Osteocyte (in vitro differentiated cells): ENCODE measurements at regions not wholly inside any gene's neighbourhood (a gene's known extent, or its start where the extent isn't known, plus 50 kb on each side); places are given as distances from the start of the nearest gene placed in this dataset.
"Not testable (repeated sequence)": the region's sequence is repeated elsewhere in the genome, so short reads cannot be mapped to it uniquely, and the experiment has no call there.

Experiments
- DNase-seq: peaks from one replicate; pipeline ENCODE4 v3.0.0; 2021; ENCODE audit warnings: mixed read lengths; ENCODE audit not compliant: unreplicated experiment; ENCODE audit errors: extremely low spot score
- H3K27ac Mint-ChIP-seq: one replicate; pipeline ENCODE4 v1.8.0; 2021; ENCODE audit warnings: mild to moderate bottlenecking, mixed read lengths; ENCODE audit not compliant: unreplicated experiment
- H3K27me3 Mint-ChIP-seq: one replicate; pipeline ENCODE4 v1.8.0; 2021; ENCODE audit warnings: mixed read lengths; ENCODE audit not compliant: unreplicated experiment
- H3K36me3 Mint-ChIP-seq: one replicate; pipeline ENCODE4 v1.8.0; 2021; ENCODE audit warnings: mixed read lengths; ENCODE audit not compliant: unreplicated experiment
- H3K4me1 Mint-ChIP-seq: one replicate; pipeline ENCODE4 v1.8.0; 2021; ENCODE audit warnings: mixed read lengths; ENCODE audit not compliant: unreplicated experiment
- H3K4me3 Mint-ChIP-seq: one replicate; pipeline ENCODE4 v1.8.0; 2021; ENCODE audit warnings: mild to moderate bottlenecking, moderate library complexity, mixed read lengths; ENCODE audit not compliant: unreplicated experiment
- H3K9me3 Mint-ChIP-seq: one replicate; pipeline ENCODE4 v1.8.0; 2021; ENCODE audit warnings: mixed read lengths; ENCODE audit not compliant: unreplicated experiment
- CTCF ChIP-seq: fragments of 200-600 bp; sonication (generic); IDR thresholded peaks from 2 replicates; pipeline ENCODE4 v1.5.0; 2021; ENCODE audit warnings: antibody characterized with exemption, mild to moderate bottlenecking, moderate library complexity

GRCh38 chr1:238443687-238444086 is 553.0 kb upstream of the ZP4 start:
- H3K9me3 Mint-ChIP-seq: peaks cover 4% of the 10 kb centered on the region

GRCh38 chr1:238439511-238439910 is 548.8 kb upstream of the ZP4 start:
- Mint-ChIP-seq H3K4me1 (no peaks in the 10 kb centered on the region), H3K36me3 (no peaks in the 10 kb centered on the region), H3K27ac (no peak overlapping the region), H3K4me3 (no peak overlapping the region), H3K9me3 (peaks cover 6% of the 10 kb centered on the region), H3K27me3 (no peaks in the 10 kb centered on the region)
- TF ChIP-seq CTCF: no peak
- no peak for DNase-seq

More at GRCh38 chr1:238443687-238444086, 553.0 kb upstream of the ZP4 start:
- TF ChIP-seq CTCF: no peak
- H3K4me1 Mint-ChIP-seq: no peaks in the 10 kb centered on the region
- no peak overlapping the region for H3K27ac Mint-ChIP-seq
- peaks cover 2% of the 10 kb centered on the region for H3K36me3 Mint-ChIP-seq
- no peak overlapping the region for H3K4me3 Mint-ChIP-seq
- no peaks in the 10 kb centered on the region for H3K27me3 Mint-ChIP-seq
- DNase-seq: no peak

- H3K4me3 Mint-ChIP-seq: no peak overlapping the region
- no peaks in the 10 kb centered on the region for H3K27me3 Mint-ChIP-seq
- peaks cover 4% of the 10 kb centered on the region for H3K9me3 Mint-ChIP-seq
- no peaks in the 10 kb centered on the region for H3K36me3 Mint-ChIP-seq
- no peak for TF ChIP-seq CTCF
- no peak overlapping the region for H3K27ac Mint-ChIP-seq
- no peak for DNase-seq
- H3K4me1 Mint-ChIP-seq: no peaks in the 10 kb centered on the region
These were observed 547.9 kb upstream of the ZP4 start for GRCh38 chr1:238438311-238439270.

- H3K27ac Mint-ChIP-seq, H3K4me3 Mint-ChIP-seq, H3K36me3 Mint-ChIP-seq, H3K27me3 Mint-ChIP-seq, H3K4me1 Mint-ChIP-seq, DNase-seq: not testable (repeated sequence)
- peaks cover 28% of the 10 kb centered on the region for H3K9me3 Mint-ChIP-seq
These were observed 539.0 kb upstream of the ZP4 start for GRCh38 chr1:238429703-238430102.

- DNase-seq: no peak
- H3K36me3 Mint-ChIP-seq: no peaks in the 10 kb centered on the region
These were observed 528.5 kb upstream of the ZP4 start for GRCh38 chr1:238419209-238419608.

More at GRCh38 chr1:238419209-238419608, 528.5 kb upstream of the ZP4 start:
- TF ChIP-seq CTCF: no peak
- no peaks in the 10 kb centered on the region for H3K9me3 Mint-ChIP-seq
- H3K27ac Mint-ChIP-seq: no peak overlapping the region
- peaks cover 11% of the 10 kb centered on the region for H3K4me1 Mint-ChIP-seq
- H3K4me3 Mint-ChIP-seq: no peak overlapping the region
- H3K27me3 Mint-ChIP-seq: no peaks in the 10 kb centered on the region
